RWPE1 (cell line): ENCODE measurements at regions not wholly inside any gene's neighbourhood (a gene's known extent, or its start where the extent isn't known, plus 50 kb on each side); places are given as distances from the start of the nearest gene placed in this dataset.
"Not testable (repeated sequence)": the region's sequence is repeated elsewhere in the genome, so short reads cannot be mapped to it uniquely, and the experiment has no call there.

Experiments used
- CTCF ChIA-PET: fragments of 350-600 bp; sonication (Branson Sonifier 250); formaldehyde crosslinking; extraction: SDS; loops from one replicate; lab custom pipeline; 2021; lab: Yijun Ruan, JAX
- POLR2A ChIA-PET: fragments of 400-600 bp; formaldehyde crosslinking; extraction: SDS; loops from one replicate; lab custom pipeline; 2020; ENCODE audit warnings: antibody characterized with exemption; ENCODE audit not compliant: low non-redundant PET; lab: Yijun Ruan, JAX
- DNase-seq: peaks from one replicate; pipeline ENCODE4 v3.0.0; 2012; ENCODE audit warnings: low spot score
- H3K27ac ChIP-seq: fragments of 450-650 bp; 2 replicates; pipeline ENCODE4 v1.5.1; 2017
- CTCF ChIP-seq: fragments of 450-650 bp; conservative IDR thresholded peaks from 2 replicates; pipeline ENCODE4 v1.5.1; 2017; ENCODE audit warnings: low read depth, mild to moderate bottlenecking

- ChIA-PET POLR2A (no interaction called here), CTCF (no interaction called here)
- TF ChIP-seq CTCF = no peak
- no peak overlapping the region for H3K27ac ChIP-seq
- no peak for DNase-seq
Measured at GRCh38 chr17:71869293-71869692, 251.5 kb upstream of the SOX9 start.

GRCh38 chr17:71869841-71870545, 250.8 kb upstream of the SOX9 start:
- DNase-seq = no peak
- no peak for TF ChIP-seq CTCF
- POLR2A ChIA-PET = no interaction called here
- H3K27ac ChIP-seq = no peak overlapping the region
- CTCF ChIA-PET = no interaction called here

DNA sequence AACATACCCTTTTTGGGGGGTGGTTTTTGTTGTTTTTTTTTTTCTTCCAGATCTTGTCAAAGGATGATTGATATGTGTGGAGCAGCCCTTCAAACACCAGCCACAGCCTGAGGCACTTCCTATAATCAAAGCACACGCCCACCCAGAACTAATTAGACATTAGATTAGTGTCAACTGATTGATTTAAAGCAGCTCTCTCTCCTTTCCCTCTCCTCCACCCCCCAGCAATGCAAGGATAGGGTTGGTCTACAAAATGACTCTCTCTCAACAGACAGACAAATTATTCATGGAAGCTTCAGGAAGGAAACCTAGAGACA, 250.3 kb upstream of the SOX9 start:
- TF ChIP-seq CTCF = no peak
- DNase-seq = no peak
- ChIA-PET POLR2A (no interaction called here), CTCF (no interaction called here)
- no peak overlapping the region for H3K27ac ChIP-seq

DNA sequence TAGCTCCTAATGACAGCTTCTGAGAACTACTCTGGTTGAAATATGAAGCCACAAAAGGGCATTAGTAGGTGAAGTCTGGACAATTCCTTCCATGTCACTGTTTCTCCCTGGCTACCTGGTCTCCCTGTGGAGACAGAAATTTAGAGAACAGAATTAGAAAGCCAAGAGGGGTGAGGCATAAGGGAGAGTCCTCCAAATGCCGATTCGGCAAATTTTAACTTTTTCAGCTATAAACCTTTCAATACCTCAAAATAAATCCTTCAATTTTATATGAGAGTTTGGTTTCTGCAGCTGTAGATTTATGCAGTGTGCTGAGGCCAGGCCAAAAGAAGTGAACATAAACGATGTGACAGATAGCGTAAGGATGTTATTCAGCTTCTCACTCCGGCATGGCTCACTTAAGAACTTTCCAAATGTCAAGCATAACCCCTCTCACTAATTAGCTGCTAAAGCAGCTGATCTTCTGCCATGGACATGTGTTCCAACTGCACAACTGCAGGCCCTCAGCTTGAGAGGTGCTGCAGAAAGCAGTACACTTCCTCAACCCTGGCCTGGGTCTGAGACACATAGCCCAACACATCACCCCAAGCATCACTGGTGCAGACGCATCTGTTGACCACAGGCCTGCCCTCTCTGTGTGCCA, 247.9 kb upstream of the SOX9 start:
- no peak for DNase-seq

DNA sequence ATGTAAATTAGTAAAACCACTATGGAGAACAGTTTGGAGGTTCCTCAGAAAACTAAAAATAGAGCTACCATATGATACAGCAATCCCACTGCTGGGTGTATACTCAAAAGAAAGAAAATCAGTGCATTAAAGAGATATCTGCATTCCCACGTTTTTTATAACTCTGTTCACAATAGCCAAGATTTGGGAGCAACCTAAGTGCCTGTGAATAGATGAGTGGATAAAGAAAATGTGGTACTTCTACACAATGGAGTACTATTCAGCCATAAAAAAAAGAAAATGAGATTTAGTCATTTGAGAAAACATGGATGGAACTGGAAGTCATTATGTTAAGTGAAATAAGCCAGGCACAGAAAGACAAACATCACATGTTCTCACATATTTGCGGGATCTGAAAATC, 246.0 kb upstream of the SOX9 start:
- H3K27ac ChIP-seq, DNase-seq, CTCF ChIA-PET, POLR2A ChIA-PET: not testable (repeated sequence)

More for the DNA sequence above, 247.9 kb upstream of the SOX9 start:
- POLR2A ChIA-PET = no interaction called here
- no peak overlapping the region for H3K27ac ChIP-seq
- no peak for TF ChIP-seq CTCF
- CTCF ChIA-PET = no interaction called here

GRCh38 chr17:71878271-71878670, 242.5 kb upstream of the SOX9 start:
- TF ChIP-seq CTCF = no peak
- ChIA-PET POLR2A (no interaction called here), CTCF (interaction anchor here (0.6 kb wide), 1 partner anchor 668 kb away, joined by 4 read pairs; no protein-coding TSS in a partner anchor)
- DNase-seq = no peak
- no peak overlapping the region for H3K27ac ChIP-seq

GRCh38 chr17:71878998-71879397, 241.8 kb upstream of the SOX9 start:
- no peak for DNase-seq
- ChIA-PET CTCF (no interaction called here), POLR2A (no interaction called here)
- no peak overlapping the region for H3K27ac ChIP-seq
- no peak for TF ChIP-seq CTCF
